ENCODE measurements at regions not wholly inside any gene's neighbourhood (a gene's known extent, or its start where the extent isn't known, plus 50 kb on each side); places are given as distances from the start of the nearest gene placed in this dataset.

DNA sequence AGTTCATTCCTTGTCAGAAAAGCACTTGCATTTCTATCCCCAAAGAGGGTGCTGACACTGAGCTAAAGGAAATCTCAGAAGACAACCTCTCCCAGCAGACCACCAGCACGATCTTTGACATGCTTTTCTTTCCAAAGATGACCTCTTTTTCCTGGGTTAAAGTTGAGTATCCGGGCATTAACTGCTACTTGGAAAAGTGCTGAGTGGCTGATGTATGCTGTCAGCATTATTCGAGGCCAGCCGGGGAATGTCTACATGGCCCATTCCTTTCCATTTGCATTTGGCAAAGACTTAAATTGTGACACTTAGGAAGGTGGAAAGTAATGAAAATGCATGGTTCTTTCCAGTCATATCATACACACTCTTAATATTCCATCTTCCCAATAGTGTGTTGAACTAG, 90.6 kb upstream of the SKAP2 start:
- no peaks in the 10 kb centered on the region for H3K36me3 ChIP-seq (ENCODE audit: control insufficient read depth in 1 of 2, insufficient read depth in 2 of 2, low read length in 2 of 2)
- ChIA-PET POLR2A (no interaction called here), RAD21 (ENCODE audit: low non-redundant PET in 1 of 2, low total read pairs in 2 of 2, uncharacterized antibody in 2 of 2, unreplicated experiment in 2 of 2) (no interaction called here), CTCF (no interaction called here)
- peaks cover 0 to 17% of the 10 kb centered on the region in 2 experiments; a peak in 2 of 4 replicates for H3K4me1 ChIP-seq (ENCODE audit: control insufficient read depth in 1 of 2, insufficient read depth in 2 of 2, low read length in 2 of 2)
- no peak for ATAC-seq
- H4K20me1 ChIP-seq (ENCODE audit: insufficient read depth) = no peaks in the 10 kb centered on the region
- DNase-seq (ENCODE audit: low read depth, low spot score) = no peak
- no peak overlapping the region for H3K27ac ChIP-seq (ENCODE audit: low read depth, low read length)
- no peak overlapping the region for H2AFZ ChIP-seq (ENCODE audit: low read depth, low read length, poor library complexity, severe bottlenecking)
- no peaks in the 10 kb centered on the region for H3K27me3 ChIP-seq (ENCODE audit: insufficient read depth, low read length)
- no peak overlapping the region for H3K4me2 ChIP-seq (ENCODE audit: low read length)
- no peaks in the 10 kb centered on the region for H3K9me3 ChIP-seq (ENCODE audit: control insufficient read depth in 1 of 2, insufficient read depth in 1 of 2, low read depth in 1 of 2, low read length in 2 of 2)
- intact Hi-C loops (cut with micrococcal nuclease) = no loop called here
- no peak for TF ChIP-seq SIN3A (IDR thresholded peaks at IDR 0.05; ENCODE audit: low read depth)
- TF ChIP-seq, protein P1, sequence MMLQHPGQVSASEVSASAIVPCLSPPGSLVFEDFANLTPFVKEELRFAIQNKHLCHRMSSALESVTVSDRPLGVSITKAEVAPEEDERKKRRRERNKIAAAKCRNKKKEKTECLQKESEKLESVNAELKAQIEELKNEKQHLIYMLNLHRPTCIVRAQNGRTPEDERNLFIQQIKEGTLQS (IDR thresholded peaks at IDR 0.05) = no peak
- no peak for TF ChIP-seq ZNF274 (IDR thresholded peaks at IDR 0.05; ENCODE audit: low read depth, low read length)
- TF ChIP-seq, protein P2, sequence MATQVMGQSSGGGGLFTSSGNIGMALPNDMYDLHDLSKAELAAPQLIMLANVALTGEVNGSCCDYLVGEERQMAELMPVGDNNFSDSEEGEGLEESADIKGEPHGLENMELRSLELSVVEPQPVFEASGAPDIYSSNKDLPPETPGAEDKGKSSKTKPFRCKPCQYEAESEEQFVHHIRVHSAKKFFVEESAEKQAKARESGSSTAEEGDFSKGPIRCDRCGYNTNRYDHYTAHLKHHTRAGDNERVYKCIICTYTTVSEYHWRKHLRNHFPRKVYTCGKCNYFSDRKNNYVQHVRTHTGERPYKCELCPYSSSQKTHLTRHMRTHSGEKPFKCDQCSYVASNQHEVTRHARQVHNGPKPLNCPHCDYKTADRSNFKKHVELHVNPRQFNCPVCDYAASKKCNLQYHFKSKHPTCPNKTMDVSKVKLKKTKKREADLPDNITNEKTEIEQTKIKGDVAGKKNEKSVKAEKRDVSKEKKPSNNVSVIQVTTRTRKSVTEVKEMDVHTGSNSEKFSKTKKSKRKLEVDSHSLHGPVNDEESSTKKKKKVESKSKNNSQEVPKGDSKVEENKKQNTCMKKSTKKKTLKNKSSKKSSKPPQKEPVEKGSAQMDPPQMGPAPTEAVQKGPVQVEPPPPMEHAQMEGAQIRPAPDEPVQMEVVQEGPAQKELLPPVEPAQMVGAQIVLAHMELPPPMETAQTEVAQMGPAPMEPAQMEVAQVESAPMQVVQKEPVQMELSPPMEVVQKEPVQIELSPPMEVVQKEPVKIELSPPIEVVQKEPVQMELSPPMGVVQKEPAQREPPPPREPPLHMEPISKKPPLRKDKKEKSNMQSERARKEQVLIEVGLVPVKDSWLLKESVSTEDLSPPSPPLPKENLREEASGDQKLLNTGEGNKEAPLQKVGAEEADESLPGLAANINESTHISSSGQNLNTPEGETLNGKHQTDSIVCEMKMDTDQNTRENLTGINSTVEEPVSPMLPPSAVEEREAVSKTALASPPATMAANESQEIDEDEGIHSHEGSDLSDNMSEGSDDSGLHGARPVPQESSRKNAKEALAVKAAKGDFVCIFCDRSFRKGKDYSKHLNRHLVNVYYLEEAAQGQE (IDR thresholded peaks at IDR 0.05; ENCODE audit: low read depth) = no peak
- TF ChIP-seq RAD21 (IDR thresholded peaks at IDR 0.05; ENCODE audit: low read depth) = no peak
- no peak for TF ChIP-seq POLR2A (IDR thresholded peaks at IDR 0.05; ENCODE audit: borderline replicate concordance, extremely low read depth, insufficient read depth, insufficient read length)
- no peak for TF ChIP-seq EZH2phosphoT487 (IDR thresholded peaks at IDR 0.05; ENCODE audit: borderline replicate concordance)
- TF ChIP-seq ZFX (IDR thresholded peaks at IDR 0.05) = no peak
- no peak for TF ChIP-seq TCF7L2 (IDR thresholded peaks at IDR 0.05; ENCODE audit: borderline replicate concordance, extremely low read depth, insufficient read depth, insufficient read length)
- no peak for TF ChIP-seq SP1 (IDR thresholded peaks at IDR 0.05; ENCODE audit: low read depth)
- no peak for TF ChIP-seq CEBPB (IDR thresholded peaks at IDR 0.05; ENCODE audit: low read depth)
- TF ChIP-seq ELF1 (IDR thresholded peaks at IDR 0.05; ENCODE audit: borderline replicate concordance, low read depth) = no peak
- no peak for TF ChIP-seq POLR2AphosphoS5 (IDR thresholded peaks at IDR 0.05; ENCODE audit: low read depth, low read length)
- TF ChIP-seq ZBTB33 (IDR thresholded peaks at IDR 0.05; ENCODE audit: extremely low read depth, insufficient replicate concordance, low read length) = no peak
- TF ChIP-seq CBX3 (IDR thresholded peaks at IDR 0.05; ENCODE audit: low read depth) = no peak
- TF ChIP-seq JUND (IDR thresholded peaks at IDR 0.05) = no peak
- no peak for TF ChIP-seq EZH2 (IDR thresholded peaks at IDR 0.05)
- TF ChIP-seq FOSL1 (IDR thresholded peaks at IDR 0.05; ENCODE audit: low read depth) = no peak
- no peak for TF ChIP-seq MAX (IDR thresholded peaks at IDR 0.05)
- no peak overlapping the region for H3K4me3 ChIP-seq (replicated peaks in 1 of 2; ENCODE audit: low read depth in 1 of 2, low read length in 2 of 2)
- H3K79me2 ChIP-seq (ENCODE audit: insufficient read depth, low read length) = no peaks in the 10 kb centered on the region
- no peak overlapping the region for H3K9ac ChIP-seq (ENCODE audit: low read length)
- H3K9me2 ChIP-seq (ENCODE audit: insufficient read depth) = no peaks in the 10 kb centered on the region
- BruUV-seq (replicated peaks) = no TSS peak

Data from HCT116 (cell line).